ENCODE measurements at regions not wholly inside any gene's neighbourhood (a gene's known extent, or its start where the extent isn't known, plus 50 kb on each side); places are given as distances from the start of the nearest gene placed in this dataset.

DNA sequence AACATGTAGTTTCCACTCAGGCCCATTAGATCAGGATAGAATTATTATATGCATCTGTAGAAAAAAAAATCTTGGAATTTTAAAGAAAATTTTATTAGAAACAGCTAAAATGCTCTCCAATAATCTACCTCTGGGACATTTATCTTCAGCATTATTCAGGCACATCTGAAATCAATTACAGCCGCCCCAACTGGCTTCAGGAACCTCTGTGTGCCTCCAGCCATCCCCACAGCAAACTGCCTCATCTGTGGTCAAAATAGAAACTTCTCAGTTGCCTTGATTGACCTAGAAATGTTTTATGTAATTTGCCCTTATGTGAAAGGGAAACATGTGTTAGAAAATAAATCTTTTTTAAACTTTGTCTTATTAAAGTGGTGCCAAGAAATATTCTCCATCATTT lies 120.1 kb upstream of the LPAR1 start:
- ATAC-seq (no peak), DNase-seq (no peak)
- intact Hi-C loops (cut with DNase I; ENCODE audit: low total_unique reads), result no loop called here
- Histone ChIP-seq H3K4me1 (no peaks in the 10 kb centered on the region), H3K36me3 (no peaks in the 10 kb centered on the region), H3K4me3 (no peak overlapping the region), H3K27me3 (no peaks in the 10 kb centered on the region), H3K9me3 (no peaks in the 10 kb centered on the region), H3K27ac (no peak overlapping the region)
- in situ Hi-C loops (cut with MboI; ENCODE audit: low sequenced_read_pairs in 4 of 4), result no loop called here
- no peak for TF ChIP-seq POLR2A (IDR thresholded peaks at IDR 0.05)
- TF ChIP-seq, protein P1, sequence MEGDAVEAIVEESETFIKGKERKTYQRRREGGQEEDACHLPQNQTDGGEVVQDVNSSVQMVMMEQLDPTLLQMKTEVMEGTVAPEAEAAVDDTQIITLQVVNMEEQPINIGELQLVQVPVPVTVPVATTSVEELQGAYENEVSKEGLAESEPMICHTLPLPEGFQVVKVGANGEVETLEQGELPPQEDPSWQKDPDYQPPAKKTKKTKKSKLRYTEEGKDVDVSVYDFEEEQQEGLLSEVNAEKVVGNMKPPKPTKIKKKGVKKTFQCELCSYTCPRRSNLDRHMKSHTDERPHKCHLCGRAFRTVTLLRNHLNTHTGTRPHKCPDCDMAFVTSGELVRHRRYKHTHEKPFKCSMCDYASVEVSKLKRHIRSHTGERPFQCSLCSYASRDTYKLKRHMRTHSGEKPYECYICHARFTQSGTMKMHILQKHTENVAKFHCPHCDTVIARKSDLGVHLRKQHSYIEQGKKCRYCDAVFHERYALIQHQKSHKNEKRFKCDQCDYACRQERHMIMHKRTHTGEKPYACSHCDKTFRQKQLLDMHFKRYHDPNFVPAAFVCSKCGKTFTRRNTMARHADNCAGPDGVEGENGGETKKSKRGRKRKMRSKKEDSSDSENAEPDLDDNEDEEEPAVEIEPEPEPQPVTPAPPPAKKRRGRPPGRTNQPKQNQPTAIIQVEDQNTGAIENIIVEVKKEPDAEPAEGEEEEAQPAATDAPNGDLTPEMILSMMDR (IDR thresholded peaks at IDR 0.05 in 4 of 5, conservative IDR thresholded peaks at IDR 0.05 in 1 of 5), result no peak

DNA sequence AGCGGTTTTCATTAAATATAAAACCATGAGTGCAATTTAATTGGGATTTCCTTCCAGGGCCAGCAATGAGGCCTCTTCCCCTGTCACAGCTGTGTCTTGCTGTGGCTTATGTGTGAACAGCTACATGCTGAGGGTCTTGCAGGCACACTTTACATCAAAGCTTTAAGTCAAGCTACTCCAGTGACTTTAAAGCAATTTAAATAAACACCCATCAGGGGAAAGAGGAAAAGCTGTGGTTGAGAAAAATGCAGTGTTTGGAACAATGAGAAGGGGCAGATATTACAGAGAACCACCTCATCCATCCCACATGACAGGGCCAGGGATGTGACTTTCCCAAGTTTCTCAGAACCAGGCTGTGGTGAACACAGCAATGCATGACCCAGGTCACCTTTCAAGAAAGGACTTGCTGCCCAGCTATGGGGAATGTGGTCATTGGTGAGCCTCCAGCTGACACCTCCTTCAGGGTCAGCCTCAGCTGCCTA lies 115.9 kb upstream of the LPAR1 start:
- ATAC-seq (no peak), DNase-seq (no peak)
- H3K4me3 ChIP-seq, result no peak overlapping the region
- no peaks in the 10 kb centered on the region for H3K27me3 ChIP-seq
- H3K36me3 ChIP-seq, result no peaks in the 10 kb centered on the region
- no peaks in the 10 kb centered on the region for H3K4me1 ChIP-seq
- intact Hi-C loops (cut with DNase I; ENCODE audit: low total_unique reads) (no loop called here), in situ Hi-C loops (cut with MboI; ENCODE audit: low sequenced_read_pairs in 4 of 4) (no loop called here)
- H3K9me3 ChIP-seq, result no peaks in the 10 kb centered on the region
- TF ChIP-seq POLR2A (IDR thresholded peaks at IDR 0.05), result no peak
- TF ChIP-seq, protein P1 (IDR thresholded peaks at IDR 0.05 in 4 of 5, conservative IDR thresholded peaks at IDR 0.05 in 1 of 5), result no peak
- H3K27ac ChIP-seq, result no peak overlapping the region

DNA sequence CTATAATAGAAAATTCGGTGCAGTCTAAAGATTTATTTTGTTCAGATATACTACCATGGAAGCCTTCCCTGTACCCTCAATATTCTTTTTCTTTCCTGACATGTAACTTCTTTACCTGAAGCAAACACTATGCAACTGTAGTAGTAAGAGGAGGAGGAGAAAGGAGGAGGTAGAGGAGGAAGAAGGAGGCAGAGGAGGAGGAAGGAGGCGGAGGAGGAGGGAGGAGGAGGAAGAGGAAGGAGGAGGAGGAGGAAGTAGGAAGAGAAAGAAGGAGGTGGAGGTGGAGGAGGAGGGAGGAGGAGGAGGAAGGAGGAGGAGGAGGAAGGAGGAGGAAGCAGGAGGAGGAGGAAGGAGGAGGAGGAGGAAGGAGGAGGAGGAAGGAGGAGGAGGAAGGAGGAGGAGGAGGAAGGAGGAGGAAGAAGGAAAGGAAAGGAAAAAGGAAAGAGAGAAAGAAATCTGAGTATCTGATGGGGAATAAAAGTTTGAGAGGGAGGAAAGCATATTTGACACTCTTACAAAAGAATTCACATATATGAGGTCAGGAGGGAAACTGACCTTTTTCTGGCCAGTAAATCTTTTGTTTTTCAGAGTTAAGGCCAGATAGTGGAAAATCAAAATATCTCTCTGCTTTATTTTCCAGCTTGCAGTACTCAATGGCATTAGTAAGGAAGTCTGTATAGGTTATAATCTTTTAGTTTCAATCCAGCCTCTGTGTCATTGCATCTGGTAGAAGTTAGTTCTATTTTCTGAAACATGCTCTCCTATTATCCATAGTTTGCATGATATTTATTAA lies 114.5 kb upstream of the LPAR1 start:
- no peak overlapping the region for H3K27ac ChIP-seq
- no peak overlapping the region for H3K4me3 ChIP-seq
- DNase-seq, result no peak
- no peaks in the 10 kb centered on the region for H3K36me3 ChIP-seq
- in situ Hi-C loops (cut with MboI; ENCODE audit: low sequenced_read_pairs in 4 of 4) (no loop called here), intact Hi-C loops (cut with DNase I; ENCODE audit: low total_unique reads) (no loop called here)
- H3K9me3 ChIP-seq, result no peaks in the 10 kb centered on the region
- H3K4me1 ChIP-seq, result no peaks in the 10 kb centered on the region
- no peak for ATAC-seq
- H3K27me3 ChIP-seq, result no peaks in the 10 kb centered on the region
- TF ChIP-seq POLR2A (IDR thresholded peaks at IDR 0.05), result no peak
- TF ChIP-seq, protein P1 (IDR thresholded peaks at IDR 0.05 in 4 of 5, conservative IDR thresholded peaks at IDR 0.05 in 1 of 5), result no peak

DNA sequence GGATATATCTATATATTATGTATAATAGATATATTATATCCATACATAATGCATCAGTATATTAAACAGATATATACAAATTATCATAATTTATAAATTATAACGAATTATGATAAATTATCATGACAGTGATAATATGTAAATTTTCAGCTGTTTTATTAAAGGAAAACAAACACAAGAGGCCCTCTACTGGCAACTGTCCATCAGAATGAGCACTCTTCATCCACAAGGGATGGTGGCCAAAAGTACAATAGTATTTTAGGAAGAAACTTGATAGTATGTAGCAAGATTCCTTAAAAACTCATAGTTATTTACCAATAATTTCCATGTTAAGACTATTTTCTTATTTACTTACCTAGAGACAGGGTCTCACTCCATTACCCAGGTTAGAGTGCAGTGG lies 113.3 kb upstream of the LPAR1 start:
- Histone ChIP-seq H3K4me3 (no peak overlapping the region), H3K27ac (no peak overlapping the region), H3K9me3 (no peaks in the 10 kb centered on the region), H3K4me1 (no peaks in the 10 kb centered on the region), H3K27me3 (no peaks in the 10 kb centered on the region), H3K36me3 (no peaks in the 10 kb centered on the region)
- in situ Hi-C loops (cut with MboI; ENCODE audit: low sequenced_read_pairs in 4 of 4), result no loop called here
- DNase-seq (no peak), ATAC-seq (no peak)
- TF ChIP-seq, protein P1 (IDR thresholded peaks at IDR 0.05 in 4 of 5, conservative IDR thresholded peaks at IDR 0.05 in 1 of 5), result no peak
- TF ChIP-seq POLR2A (IDR thresholded peaks at IDR 0.05), result no peak
- intact Hi-C loops (cut with DNase I; ENCODE audit: low total_unique reads), result no loop called here
